ENCODE measurements at regions not wholly inside any gene's neighbourhood (a gene's known extent, or its start where the extent isn't known, plus 50 kb on each side); places are given as distances from the start of the nearest gene placed in this dataset.

DNA sequence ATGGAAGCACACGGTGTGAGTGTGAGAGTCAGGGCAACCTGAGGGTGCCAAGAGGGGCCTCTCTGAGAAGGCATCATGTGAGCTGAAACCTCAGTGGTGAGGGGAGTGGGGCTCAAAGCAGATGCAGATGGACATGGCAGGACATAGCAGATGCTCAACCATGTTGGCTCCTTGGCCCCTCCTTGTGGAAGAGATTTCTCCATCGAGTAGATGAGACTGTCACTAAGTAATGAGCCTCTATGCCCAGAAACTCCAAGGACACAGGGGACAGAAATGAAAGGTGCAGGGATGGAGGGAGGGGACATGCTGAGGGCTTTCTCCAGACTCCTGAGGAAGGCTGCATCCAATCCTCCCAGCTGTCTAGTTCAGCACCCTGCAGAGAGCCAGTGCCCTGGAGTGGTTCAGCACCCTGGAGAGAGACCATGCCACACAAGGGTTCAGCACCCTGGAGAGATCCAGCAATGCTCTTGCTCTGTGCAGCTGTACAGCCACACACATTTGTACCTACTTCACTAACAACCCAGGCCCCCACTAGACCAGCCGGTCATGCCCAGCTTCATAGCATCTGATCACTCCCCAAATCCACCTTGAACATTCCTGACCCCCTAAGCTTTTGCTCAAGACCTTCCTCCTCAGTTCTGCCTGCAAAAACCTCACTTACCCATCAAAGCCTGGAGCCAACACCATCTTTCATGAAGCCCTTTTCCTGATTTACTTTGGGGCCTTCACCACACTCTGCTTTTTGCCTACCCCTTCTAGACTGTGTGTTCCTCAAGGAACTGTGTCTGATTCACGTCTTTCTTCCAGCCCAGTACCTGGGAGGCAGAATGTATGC lies 252.0 kb downstream of the CTTN start (continued):
- TF ChIP-seq TAF15 (IDR thresholded peaks at IDR 0.05; ENCODE audit: low read depth, low read length) (no peak), HDAC3 (IDR thresholded peaks at IDR 0.05; ENCODE audit: borderline replicate concordance, partially characterized antibody) (no peak), ERF (CRISPR knock-in tag; IDR thresholded peaks at IDR 0.05) (no peak), ZNF133 (CRISPR knock-in tag; IDR thresholded peaks at IDR 0.05) (no peak), CSDE1 (IDR thresholded peaks at IDR 0.05) (no peak), BRD9 (IDR thresholded peaks at IDR 0.05; ENCODE audit: low read depth, partially characterized antibody) (no peak), ZNF23 (CRISPR knock-in tag; IDR thresholded peaks at IDR 0.05) (no peak), MED1 (CRISPR knock-in tag; IDR thresholded peaks at IDR 0.05; ENCODE audit: borderline replicate concordance) (peak; percentile 69; the same call in 1 of the 2 replicates), ADNP (tag; IDR thresholded peaks at IDR 0.05) (no peak), ZNF589 (CRISPR knock-in tag; IDR thresholded peaks at IDR 0.05; ENCODE audit: low read depth) (peak; percentile 83), ZNF263 (CRISPR knock-in tag; IDR thresholded peaks at IDR 0.05; ENCODE audit: borderline replicate concordance) (peak; percentile 88), ELF4 (CRISPR knock-in tag; IDR thresholded peaks at IDR 0.05) (no peak), NFYB (IDR thresholded peaks at IDR 0.05; ENCODE audit: extremely low read depth, insufficient read length) (no peak), ETV5 (CRISPR knock-in tag; IDR thresholded peaks at IDR 0.05; ENCODE audit: low read depth) (peak; percentile 88; the same call in 1 of the 2 replicates), HMG20B (CRISPR knock-in tag; IDR thresholded peaks at IDR 0.05) (no peak)
- TF ChIP-seq, protein P1, sequence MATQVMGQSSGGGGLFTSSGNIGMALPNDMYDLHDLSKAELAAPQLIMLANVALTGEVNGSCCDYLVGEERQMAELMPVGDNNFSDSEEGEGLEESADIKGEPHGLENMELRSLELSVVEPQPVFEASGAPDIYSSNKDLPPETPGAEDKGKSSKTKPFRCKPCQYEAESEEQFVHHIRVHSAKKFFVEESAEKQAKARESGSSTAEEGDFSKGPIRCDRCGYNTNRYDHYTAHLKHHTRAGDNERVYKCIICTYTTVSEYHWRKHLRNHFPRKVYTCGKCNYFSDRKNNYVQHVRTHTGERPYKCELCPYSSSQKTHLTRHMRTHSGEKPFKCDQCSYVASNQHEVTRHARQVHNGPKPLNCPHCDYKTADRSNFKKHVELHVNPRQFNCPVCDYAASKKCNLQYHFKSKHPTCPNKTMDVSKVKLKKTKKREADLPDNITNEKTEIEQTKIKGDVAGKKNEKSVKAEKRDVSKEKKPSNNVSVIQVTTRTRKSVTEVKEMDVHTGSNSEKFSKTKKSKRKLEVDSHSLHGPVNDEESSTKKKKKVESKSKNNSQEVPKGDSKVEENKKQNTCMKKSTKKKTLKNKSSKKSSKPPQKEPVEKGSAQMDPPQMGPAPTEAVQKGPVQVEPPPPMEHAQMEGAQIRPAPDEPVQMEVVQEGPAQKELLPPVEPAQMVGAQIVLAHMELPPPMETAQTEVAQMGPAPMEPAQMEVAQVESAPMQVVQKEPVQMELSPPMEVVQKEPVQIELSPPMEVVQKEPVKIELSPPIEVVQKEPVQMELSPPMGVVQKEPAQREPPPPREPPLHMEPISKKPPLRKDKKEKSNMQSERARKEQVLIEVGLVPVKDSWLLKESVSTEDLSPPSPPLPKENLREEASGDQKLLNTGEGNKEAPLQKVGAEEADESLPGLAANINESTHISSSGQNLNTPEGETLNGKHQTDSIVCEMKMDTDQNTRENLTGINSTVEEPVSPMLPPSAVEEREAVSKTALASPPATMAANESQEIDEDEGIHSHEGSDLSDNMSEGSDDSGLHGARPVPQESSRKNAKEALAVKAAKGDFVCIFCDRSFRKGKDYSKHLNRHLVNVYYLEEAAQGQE (IDR thresholded peaks at IDR 0.05; ENCODE audit: borderline replicate concordance) = peak; percentile 100
- TF ChIP-seq, protein P1 (CRISPR knock-in tag; IDR thresholded peaks at IDR 0.05; ENCODE audit: low read depth) = peak; percentile 100
- TF ChIP-seq, protein P2, sequence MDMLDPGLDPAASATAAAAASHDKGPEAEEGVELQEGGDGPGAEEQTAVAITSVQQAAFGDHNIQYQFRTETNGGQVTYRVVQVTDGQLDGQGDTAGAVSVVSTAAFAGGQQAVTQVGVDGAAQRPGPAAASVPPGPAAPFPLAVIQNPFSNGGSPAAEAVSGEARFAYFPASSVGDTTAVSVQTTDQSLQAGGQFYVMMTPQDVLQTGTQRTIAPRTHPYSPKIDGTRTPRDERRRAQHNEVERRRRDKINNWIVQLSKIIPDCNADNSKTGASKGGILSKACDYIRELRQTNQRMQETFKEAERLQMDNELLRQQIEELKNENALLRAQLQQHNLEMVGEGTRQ (CRISPR knock-in tag; IDR thresholded peaks at IDR 0.05) = peak; percentile 78
- TF ChIP-seq, protein P3, sequence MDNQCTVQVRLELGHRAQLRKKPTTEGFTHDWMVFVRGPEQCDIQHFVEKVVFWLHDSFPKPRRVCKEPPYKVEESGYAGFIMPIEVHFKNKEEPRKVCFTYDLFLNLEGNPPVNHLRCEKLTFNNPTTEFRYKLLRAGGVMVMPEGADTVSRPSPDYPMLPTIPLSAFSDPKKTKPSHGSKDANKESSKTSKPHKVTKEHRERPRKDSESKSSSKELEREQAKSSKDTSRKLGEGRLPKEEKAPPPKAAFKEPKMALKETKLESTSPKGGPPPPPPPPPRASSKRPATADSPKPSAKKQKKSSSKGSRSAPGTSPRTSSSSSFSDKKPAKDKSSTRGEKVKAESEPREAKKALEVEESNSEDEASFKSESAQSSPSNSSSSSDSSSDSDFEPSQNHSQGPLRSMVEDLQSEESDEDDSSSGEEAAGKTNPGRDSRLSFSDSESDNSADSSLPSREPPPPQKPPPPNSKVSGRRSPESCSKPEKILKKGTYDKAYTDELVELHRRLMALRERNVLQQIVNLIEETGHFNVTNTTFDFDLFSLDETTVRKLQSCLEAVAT (IDR thresholded peaks at IDR 0.05) = no peak

Measured in K562 (cell line).